OCI-LY3 (cell line): ENCODE measurements at regions not wholly inside any gene's neighbourhood (a gene's known extent, or its start where the extent isn't known, plus 50 kb on each side); places are given as distances from the start of the nearest gene placed in this dataset.

Experiments
- H2AFZ ChIP-seq: fragments of 200-600, 300-600 bp; shearing (Covaris generic); 2 replicates; pipeline ENCODE4 v1.6.0; 2014; ENCODE audit warnings: antibody characterized with exemption, low read depth, low read length
- H3K27ac ChIP-seq: fragments of 200-600, 300-600 bp; sonication (generic); 2 replicates; pipeline ENCODE4 v1.5.1; 2014; ENCODE audit warnings: mild to moderate bottlenecking, low read length, moderate library complexity, mixed read lengths
- H3K27me3 ChIP-seq: fragments of 200-600, 300-600 bp; sonication (generic); 2 replicates; pipeline ENCODE4 v1.6.1; 2014; ENCODE audit warnings: low read depth, low read length, mixed read lengths
- H3K36me3 ChIP-seq: fragments of 200-600, 300-600 bp; sonication (generic); replicated peaks from 2 replicates; pipeline ENCODE3; 2014; ENCODE audit warnings: low read depth, low read length, mixed read lengths
- H3K4me1 ChIP-seq: fragments of 300-600, 200-600 bp; sonication (generic); 2 replicates; pipeline ENCODE4 v1.6.1; 2014; ENCODE audit warnings: low read length, mixed read lengths
- H3K4me2 ChIP-seq: fragments of 200-600, 300-600 bp; sonication (generic); 2 replicates; pipeline ENCODE4 v1.6.1; 2014; ENCODE audit warnings: low read length, mixed read lengths
- H3K4me3 ChIP-seq: fragments of 300-600, 200-600 bp; sonication (generic); 2 replicates; pipeline ENCODE4 v1.5.1; 2014; ENCODE audit warnings: antibody characterized with exemption, mild to moderate bottlenecking, low read length, moderate library complexity
- H3K79me2 ChIP-seq: fragments of 300-600, 200-600 bp; shearing (Covaris generic); 2 replicates; pipeline ENCODE4 v1.6.1; 2014; ENCODE audit warnings: mild to moderate bottlenecking, low read length, mixed read lengths
- H3K9ac ChIP-seq: fragments of 300-600, 200-600 bp; shearing (Covaris generic); 2 replicates; pipeline ENCODE4 v1.6.0; 2014; ENCODE audit warnings: mild to moderate bottlenecking, low read length, moderate library complexity
- H3K9me3 ChIP-seq: fragments of 200-600, 300-600 bp; shearing (Covaris generic); 2 replicates; pipeline ENCODE4 v1.6.1; 2014; ENCODE audit warnings: low read length, mixed read lengths; ENCODE audit not compliant: insufficient read depth
- H4K20me1 ChIP-seq: fragments of 200-600, 300-600 bp; sonication (generic); 2 replicates; pipeline ENCODE4 v1.6.1; 2016; ENCODE audit warnings: low read length, mixed read lengths; ENCODE audit not compliant: insufficient read depth
- CTCF ChIP-seq: fragments of 200-600, 300-600 bp; sonication (generic); IDR thresholded peaks from 2 replicates; pipeline ENCODE4 v1.5.1; 2014; ENCODE audit warnings: antibody characterized with exemption, low read length, low read depth
- EZH2phosphoT487 ChIP-seq: fragments of 200-600 bp; shearing (Covaris generic); IDR thresholded peaks from 2 replicates; pipeline ENCODE4 v1.6.1; 2018; ENCODE audit warnings: antibody characterized with exemption, mixed run types, low read depth

DNA sequence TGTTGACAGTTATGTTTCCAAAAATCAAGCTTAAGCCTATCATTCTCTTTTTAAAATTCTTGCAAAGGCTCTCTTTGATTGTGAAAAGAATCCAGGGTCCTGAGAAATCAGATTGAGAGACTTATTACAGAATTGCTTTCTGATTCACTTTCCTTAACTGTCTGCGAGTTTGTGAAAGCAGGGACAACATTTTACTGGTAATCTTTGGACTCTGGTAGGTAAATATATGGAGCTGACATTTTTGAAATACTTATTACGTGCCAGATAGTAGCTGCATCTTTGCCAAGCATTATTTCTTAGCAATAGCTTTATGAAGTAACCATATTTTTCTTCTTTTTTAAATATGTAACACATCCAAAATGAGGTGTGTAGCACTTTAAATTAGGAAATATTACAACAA lies 570.9 kb downstream of the CMPK2 start:
- H4K20me1 ChIP-seq = no peaks in the 10 kb centered on the region
- H3K27ac ChIP-seq = no peak overlapping the region
- no peak overlapping the region for H3K4me2 ChIP-seq
- no peaks in the 10 kb centered on the region for H3K4me1 ChIP-seq
- no peaks in the 10 kb centered on the region for H3K9me3 ChIP-seq
- H2AFZ ChIP-seq = no peak overlapping the region
- H3K4me3 ChIP-seq = no peak overlapping the region
- no peak overlapping the region for H3K9ac ChIP-seq
- H3K27me3 ChIP-seq = no peaks in the 10 kb centered on the region
- no peaks in the 10 kb centered on the region for H3K36me3 ChIP-seq
- no peak for TF ChIP-seq EZH2phosphoT487
- no peak for TF ChIP-seq CTCF
- H3K79me2 ChIP-seq = no peaks in the 10 kb centered on the region

- Histone ChIP-seq H3K9me3 (no peaks in the 10 kb centered on the region), H3K9ac (no peak overlapping the region), H3K27me3 (no peaks in the 10 kb centered on the region), H3K36me3 (no peaks in the 10 kb centered on the region), H3K4me1 (no peaks in the 10 kb centered on the region), H3K4me2 (no peak overlapping the region), H3K27ac (no peak overlapping the region), H3K4me3 (no peak overlapping the region), H4K20me1 (no peaks in the 10 kb centered on the region), H2AFZ (no peak overlapping the region), H3K79me2 (no peaks in the 10 kb centered on the region)
- no peak for TF ChIP-seq CTCF
- TF ChIP-seq EZH2phosphoT487 = no peak
Measured at GRCh38 chr2:6297238-6297637, 568.5 kb downstream of the CMPK2 start.

DNA sequence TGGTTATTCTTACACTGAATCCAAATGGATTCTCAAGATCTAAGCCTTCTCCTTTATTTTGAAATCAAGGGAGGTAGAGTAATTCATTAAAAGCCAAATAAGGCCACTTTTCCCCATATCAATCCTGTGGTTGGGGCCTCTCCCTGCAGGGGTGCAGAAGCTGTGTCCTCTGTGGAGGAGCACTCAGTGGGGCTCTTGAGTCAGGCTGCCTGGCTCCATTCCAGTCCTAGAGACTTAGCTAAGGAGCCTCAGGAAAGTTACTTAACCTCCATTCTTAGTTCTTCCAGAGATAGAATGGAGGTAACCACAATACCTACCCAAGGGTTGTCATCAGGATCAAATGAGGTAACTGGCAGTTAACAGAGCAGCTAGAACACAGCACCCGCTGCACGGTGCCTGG lies 564.3 kb downstream of the CMPK2 start:
- no peaks in the 10 kb centered on the region for H3K79me2 ChIP-seq
- no peaks in the 10 kb centered on the region for H3K27me3 ChIP-seq
- no peak overlapping the region for H3K9ac ChIP-seq
- no peaks in the 10 kb centered on the region for H3K36me3 ChIP-seq
- no peak overlapping the region for H2AFZ ChIP-seq
- no peak overlapping the region for H3K4me3 ChIP-seq
- no peaks in the 10 kb centered on the region for H3K4me1 ChIP-seq
- H3K27ac ChIP-seq = no peak overlapping the region
- H3K9me3 ChIP-seq = no peaks in the 10 kb centered on the region
- TF ChIP-seq EZH2phosphoT487 = no peak
- no peak for TF ChIP-seq CTCF
- no peaks in the 10 kb centered on the region for H4K20me1 ChIP-seq
- no peak overlapping the region for H3K4me2 ChIP-seq

GRCh38 chr2:6308986-6309385 lies 556.7 kb downstream of the CMPK2 start:
- Histone ChIP-seq H3K4me1 (peaks cover 21% of the 10 kb centered on the region), H3K4me2 (no peak overlapping the region)

More at GRCh38 chr2:6308986-6309385, 556.7 kb downstream of the CMPK2 start:
- H3K27ac ChIP-seq = no peak overlapping the region
- no peaks in the 10 kb centered on the region for H3K36me3 ChIP-seq
- H3K9me3 ChIP-seq = no peaks in the 10 kb centered on the region
- H2AFZ ChIP-seq = no peak overlapping the region
- no peak overlapping the region for H3K9ac ChIP-seq
- no peaks in the 10 kb centered on the region for H3K27me3 ChIP-seq
- H3K4me3 ChIP-seq = no peak overlapping the region
- H3K79me2 ChIP-seq = no peaks in the 10 kb centered on the region
- H4K20me1 ChIP-seq = no peaks in the 10 kb centered on the region
- TF ChIP-seq EZH2phosphoT487 (no peak), CTCF (no peak)
